GM23248 (cell line): ENCODE measurements at regions not wholly inside any gene's neighbourhood (a gene's known extent, or its start where the extent isn't known, plus 50 kb on each side); places are given as distances from the start of the nearest gene placed in this dataset.

Source experiments
- EZH2 ChIP-seq: fragments of 200-600 bp; sonication (generic); IDR thresholded peaks from 2 replicates; pipeline ENCODE4 v1.6.1; 2018; ENCODE audit warnings: antibody characterized with exemption, mild to moderate bottlenecking; ENCODE audit not compliant: insufficient read depth, poor library complexity, severe bottlenecking
- EZH2phosphoT487 ChIP-seq: fragments of 200-600 bp; sonication (generic); IDR thresholded peaks from 2 replicates; pipeline ENCODE4 v1.6.1; 2018; ENCODE audit warnings: antibody characterized with exemption, moderate library complexity, mild to moderate bottlenecking, low read depth; ENCODE audit not compliant: insufficient read depth

DNA sequence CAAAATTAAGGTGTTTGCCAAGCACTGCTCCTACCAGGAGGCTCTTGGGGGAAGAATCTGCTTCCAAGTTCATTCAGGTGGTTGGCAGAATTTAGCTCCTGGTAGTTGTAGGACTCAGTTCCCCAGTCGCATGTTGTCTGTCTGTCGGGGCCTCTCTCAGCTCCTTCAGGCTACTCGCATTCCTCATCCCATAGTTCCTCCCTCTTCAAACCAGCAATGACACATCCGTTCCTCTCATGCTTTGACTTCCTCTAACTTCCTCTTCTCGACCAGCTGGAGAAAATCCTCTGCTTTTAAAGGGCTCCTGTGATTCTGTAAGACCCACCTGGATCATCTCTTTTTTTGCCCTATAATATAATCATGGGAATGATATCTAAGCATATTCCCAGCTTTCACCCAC is 108.1 kb downstream of the PMP22 start:
- TF ChIP-seq EZH2 (no peak), EZH2phosphoT487 (no peak)
